ENCODE measurements at regions not wholly inside any gene's neighbourhood (a gene's known extent, or its start where the extent isn't known, plus 50 kb on each side); places are given as distances from the start of the nearest gene placed in this dataset.

- WGBS, 2 donors = 54 to 57% methylated on average over 4 of the region's 4 CpGs
- no peaks in the 10 kb centered on the region for H3K27me3 ChIP-seq
- no peak overlapping the region for H3K27ac ChIP-seq
- H3K4me3 ChIP-seq = no peak overlapping the region
- intact Hi-C loops (cut with DNase I) = no loop called here
- TF ChIP-seq CTCF (IDR thresholded peaks at IDR 0.05) = no peak
- no peaks in the 10 kb centered on the region for H3K9me3 ChIP-seq
- H3K36me3 ChIP-seq = no peaks in the 10 kb centered on the region
- no peaks in the 10 kb centered on the region for H3K4me1 ChIP-seq
- ATAC-seq = no peak
- DNase-seq = no peak
These were observed 667.3 kb upstream of the CRIM1 start for GRCh38 chr2:35688309-35688708.

GRCh38 chr2:35651688-35652323 lies 703.8 kb upstream of the CRIM1 start:
- no peak overlapping the region for H3K27ac ChIP-seq
- H3K4me3 ChIP-seq = no peak overlapping the region
- no peak for TF ChIP-seq CTCF (IDR thresholded peaks at IDR 0.05)
- no peaks in the 10 kb centered on the region for H3K4me1 ChIP-seq
- H3K36me3 ChIP-seq = no peaks in the 10 kb centered on the region
- ATAC-seq (no peak), DNase-seq (no peak)
- H3K27me3 ChIP-seq = no peaks in the 10 kb centered on the region
- peaks cover 0 to 11% (median 0%) of the 10 kb centered on the region in 11 donors for H3K9me3 ChIP-seq
- 81 to 89% methylated on average over 2 of the region's 2 CpGs for WGBS, 2 donors
- intact Hi-C loops (cut with DNase I) = no loop called here

- no peaks in the 10 kb centered on the region for H3K36me3 ChIP-seq
- H3K4me1 ChIP-seq = no peaks in the 10 kb centered on the region
- ATAC-seq = no peak
- no peak overlapping the region for H3K4me3 ChIP-seq
- H3K27me3 ChIP-seq = no peaks in the 10 kb centered on the region
- no peak for DNase-seq
- 88 to 90% methylated on average over 2 of the region's 2 CpGs for WGBS, 2 donors
- no peaks in the 10 kb centered on the region for H3K9me3 ChIP-seq
- H3K27ac ChIP-seq = no peak overlapping the region
- intact Hi-C loops (cut with DNase I) = no loop called here
- no peak for TF ChIP-seq CTCF (IDR thresholded peaks at IDR 0.05)
These were observed 740.9 kb upstream of the CRIM1 start for GRCh38 chr2:35614640-35615039.

- no peak for DNase-seq
- ATAC-seq = no peak
- Histone ChIP-seq H3K36me3 (no peaks in the 10 kb centered on the region), H3K27me3 (no peaks in the 10 kb centered on the region), H3K9me3 (no peaks in the 10 kb centered on the region), H3K27ac (no peak overlapping the region), H3K4me3 (no peak overlapping the region), H3K4me1 (no peaks in the 10 kb centered on the region)
- WGBS, 2 donors = 45 to 52% methylated on average over 2 of the region's 2 CpGs
- TF ChIP-seq CTCF (IDR thresholded peaks at IDR 0.05) = no peak
- intact Hi-C loops (cut with DNase I) = no loop called here
These were observed 749.2 kb upstream of the CRIM1 start for GRCh38 chr2:35606394-35606793.

All from heart right ventricle (tissue), 16 donors.